GM18861 (cell line): ENCODE measurements at regions not wholly inside any gene's neighbourhood (a gene's known extent, or its start where the extent isn't known, plus 50 kb on each side); places are given as distances from the start of the nearest gene placed in this dataset.
"Not testable (repeated sequence)": the region's sequence is repeated elsewhere in the genome, so short reads cannot be mapped to it uniquely, and the experiment has no call there.

Source experiments
- ATAC-seq: cut with Tn5 transposase; IDR thresholded peaks from one replicate; pipeline ENCODE4 v1.9.1; 2021; ENCODE audit not compliant: unreplicated experiment

- ATAC-seq: peak; percentile 17
Measured at GRCh38 chr1:161454865-161455707, 50.2 kb upstream of the FCGR2A start.

GRCh38 chr1:161453950-161454864, 51.0 kb upstream of the FCGR2A start:
- ATAC-seq: peak; percentile 59

- ATAC-seq: not testable (repeated sequence)
Measured at GRCh38 chr1:161451698-161452348, 53.4 kb upstream of the FCGR2A start.

GRCh38 chr1:161447760-161448332, 57.4 kb upstream of the FCGR2A start:
- ATAC-seq: peak; percentile 27

- peak; percentile 38 for ATAC-seq
Measured at GRCh38 chr1:161447040-161447759, 58.1 kb upstream of the FCGR2A start.

GRCh38 chr1:161444725-161445124, 60.5 kb upstream of the FCGR2A start:
- not testable (repeated sequence) for ATAC-seq

GRCh38 chr1:161444255-161444654, 61.0 kb upstream of the FCGR2A start:
- ATAC-seq: not testable (repeated sequence)

- no peak for ATAC-seq
Measured at GRCh38 chr1:161440312-161440894, 64.9 kb upstream of the FCGR2A start.

- no peak for ATAC-seq
Measured at GRCh38 chr1:161439280-161440232, 65.7 kb upstream of the FCGR2A start.

GRCh38 chr1:161433191-161433590, 65.5 kb upstream of the CFAP126 start:
- ATAC-seq: not testable (repeated sequence)

- no peak for ATAC-seq
Measured at GRCh38 chr1:161432091-161432490, 64.4 kb upstream of the CFAP126 start.

- ATAC-seq: no peak
Measured at GRCh38 chr1:161427733-161428516, 60.2 kb upstream of the CFAP126 start.

GRCh38 chr1:161422914-161423313, 55.2 kb upstream of the CFAP126 start:
- ATAC-seq: not testable (repeated sequence)

GRCh38 chr1:161421456-161421855, 53.8 kb upstream of the CFAP126 start:
- ATAC-seq: no peak

GRCh38 chr1:161420763-161421455, 53.2 kb upstream of the CFAP126 start:
- no peak for ATAC-seq

- ATAC-seq: not testable (repeated sequence)
Measured at GRCh38 chr1:161417536-161417935, 49.9 kb upstream of the CFAP126 start.
